HG03159 (cell line): ENCODE measurements at regions not wholly inside any gene's neighbourhood (a gene's known extent, or its start where the extent isn't known, plus 50 kb on each side); places are given as distances from the start of the nearest gene placed in this dataset.

Experiments used
- ATAC-seq: cut with Tn5 transposase; IDR thresholded peaks from one replicate; pipeline ENCODE4 v1.9.1; 2021; ENCODE audit warnings: mild to moderate bottlenecking, moderate library complexity; ENCODE audit not compliant: unreplicated experiment

GRCh38 chr21:40901691-40902090, 54.7 kb upstream of the DSCAM start:
- no peak for ATAC-seq

- ATAC-seq: no peak
Measured at GRCh38 chr21:40902299-40902698, 55.3 kb upstream of the DSCAM start.

DNA sequence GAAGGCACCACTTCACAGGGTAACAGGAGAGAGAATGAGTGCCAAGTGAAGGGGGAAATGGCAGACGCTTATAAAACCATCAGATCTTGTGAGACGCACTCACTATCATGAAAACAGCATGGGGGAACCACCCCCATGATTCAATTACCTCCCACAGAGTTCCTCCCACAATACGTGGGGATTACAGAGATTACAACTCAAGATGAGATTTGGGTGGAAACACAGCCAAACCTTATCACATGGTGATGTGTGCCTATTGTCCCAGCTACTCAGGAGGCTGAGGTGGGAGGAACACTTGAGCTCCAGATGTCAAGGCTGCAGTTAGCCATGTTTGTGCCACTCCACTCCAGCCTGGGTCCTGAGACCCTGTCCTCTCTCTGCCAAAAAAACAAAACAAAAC, 56.0 kb upstream of the DSCAM start:
- ATAC-seq: no peak

DNA sequence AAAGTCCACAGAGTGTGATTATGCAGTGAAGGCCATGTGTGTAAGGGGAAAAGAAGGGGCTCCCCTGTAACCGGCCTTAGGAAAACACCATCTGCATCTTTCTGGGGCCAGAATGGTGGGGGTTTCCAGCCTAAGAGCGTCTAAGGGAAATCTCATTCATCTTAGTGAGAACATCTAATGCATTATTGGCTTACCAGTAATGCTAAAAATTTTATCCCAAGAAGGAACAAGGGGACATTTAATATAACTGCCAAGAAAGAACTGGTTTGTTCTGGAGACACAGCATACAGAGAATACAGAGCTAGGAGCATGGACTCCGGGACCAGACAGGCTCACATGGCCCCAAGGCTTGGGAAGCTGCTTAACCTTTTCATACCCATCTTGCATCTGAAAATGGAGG, 58.3 kb upstream of the DSCAM start:
- no peak for ATAC-seq

GRCh38 chr21:40912375-40912774, 65.4 kb upstream of the DSCAM start:
- ATAC-seq: no peak

DNA sequence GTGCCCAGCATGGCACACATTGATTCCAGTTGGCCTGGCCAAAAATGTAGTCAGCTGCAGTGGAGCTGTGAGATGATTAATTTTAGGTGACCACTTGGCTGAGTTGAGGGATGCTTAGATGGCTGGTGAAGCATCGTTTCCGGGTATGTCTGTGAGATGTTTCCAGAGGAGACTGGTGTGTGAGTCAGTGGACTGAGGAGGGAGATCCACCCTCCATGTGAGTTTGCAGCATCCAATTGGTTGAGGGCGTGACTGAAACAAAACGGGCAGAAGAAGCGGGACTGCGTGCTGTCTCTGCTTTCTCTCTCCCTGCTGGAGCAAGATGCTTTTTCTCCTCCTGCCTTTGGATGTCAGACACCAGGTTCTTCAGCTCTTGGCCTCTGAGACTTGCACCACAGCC, 68.2 kb upstream of the DSCAM start:
- ATAC-seq: no peak

DNA sequence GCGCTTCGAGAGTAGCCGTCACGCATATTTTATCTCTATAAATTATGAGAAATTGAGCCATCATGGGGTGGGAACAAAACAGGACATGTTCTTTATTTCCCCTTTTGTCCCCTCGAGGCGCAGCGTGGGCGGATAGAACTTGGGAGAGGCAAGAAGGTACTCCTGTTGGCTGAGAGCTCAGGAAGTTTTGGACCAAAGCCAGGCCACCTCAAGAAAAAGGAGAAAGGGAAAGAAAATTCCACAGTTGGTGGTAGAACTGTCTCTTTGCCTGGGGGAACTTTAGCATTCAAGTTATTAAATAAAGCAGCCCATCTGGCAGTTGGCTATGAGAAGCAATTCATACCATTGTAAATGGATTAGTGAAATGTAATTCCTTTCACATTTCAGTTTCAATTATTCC, 76.4 kb upstream of the DSCAM start:
- no peak for ATAC-seq

DNA sequence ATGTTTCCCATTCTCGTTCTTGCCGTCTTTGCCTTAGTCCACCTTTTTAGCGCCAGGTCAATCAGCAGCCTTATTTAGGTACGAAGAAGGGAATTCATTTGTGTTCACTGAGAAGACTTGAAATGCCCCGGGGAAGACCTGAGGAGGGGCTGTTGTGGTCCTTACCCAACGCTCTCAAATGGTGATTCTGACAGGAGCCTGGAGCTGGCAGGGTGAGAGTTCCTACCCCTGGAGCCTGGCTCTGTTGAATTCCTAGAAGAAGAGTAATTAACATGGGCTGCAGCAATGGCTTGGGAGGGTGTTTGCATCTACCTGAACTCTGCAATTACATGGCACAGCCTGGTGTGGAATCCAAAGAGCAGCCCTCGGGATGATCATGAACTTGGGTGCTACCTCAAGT, 76.9 kb upstream of the DSCAM start:
- no peak for ATAC-seq

GRCh38 chr21:40924641-40925040, 77.7 kb upstream of the DSCAM start:
- ATAC-seq: no peak

DNA sequence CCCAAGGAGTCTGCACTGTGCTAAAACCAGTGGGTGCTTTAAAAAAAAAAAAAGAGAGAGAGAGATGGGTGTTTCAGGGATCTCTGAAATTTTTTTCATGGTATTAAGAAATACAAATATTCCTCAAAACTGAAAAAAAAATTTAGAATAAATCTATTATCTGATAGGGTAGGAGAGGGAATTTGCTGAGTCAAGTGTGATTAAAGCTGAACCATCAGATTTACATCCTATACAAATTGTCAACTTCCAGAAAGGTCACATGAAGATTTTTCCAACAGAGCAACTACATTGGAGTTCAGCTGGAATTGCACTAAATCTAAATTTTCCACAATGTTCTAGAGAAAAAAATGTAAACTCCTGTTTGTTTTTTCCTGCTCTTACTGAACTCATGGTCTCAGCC, 79.3 kb upstream of the DSCAM start:
- ATAC-seq: no peak

- no peak for ATAC-seq
Measured at GRCh38 chr21:40929833-40930232, 82.9 kb upstream of the DSCAM start.

DNA sequence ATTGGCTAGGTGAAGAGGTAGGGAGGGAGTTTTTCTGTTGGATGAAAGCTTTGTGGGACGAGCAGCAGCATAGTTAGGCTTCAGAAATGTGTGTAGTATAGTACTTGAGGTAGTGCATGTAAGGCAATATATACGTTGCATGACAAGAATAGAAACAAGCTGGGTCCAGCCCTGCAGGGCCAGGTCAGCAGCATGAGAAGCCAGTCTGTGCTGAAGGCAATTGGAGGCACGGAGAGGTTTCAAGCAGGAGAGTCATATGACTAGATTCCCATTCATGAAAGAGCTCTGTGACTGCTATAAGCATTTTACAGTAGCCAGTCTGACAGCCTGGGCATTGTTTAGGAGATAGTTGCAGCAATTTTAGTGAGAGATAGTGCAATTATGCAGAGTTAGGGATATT, 84.2 kb upstream of the DSCAM start:
- no peak for ATAC-seq

DNA sequence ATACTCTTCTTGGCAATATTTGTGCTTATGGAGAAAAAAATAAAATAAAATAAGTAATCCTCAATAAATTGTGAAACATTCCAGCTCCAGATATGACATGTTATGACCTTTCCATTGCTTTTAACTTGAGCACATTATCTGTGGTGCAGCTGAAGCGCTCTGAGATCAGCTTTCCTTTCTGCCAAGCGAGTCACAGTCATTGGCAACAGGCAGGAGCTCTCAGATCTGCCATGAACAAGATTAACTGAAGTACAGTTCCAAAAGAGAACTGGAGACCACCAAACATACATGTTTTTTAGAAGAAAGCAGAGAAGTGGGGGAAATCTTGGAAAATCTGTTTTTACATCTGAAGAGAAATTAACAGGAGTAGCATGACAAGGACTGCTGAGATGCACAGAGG, 89.2 kb upstream of the DSCAM start:
- no peak for ATAC-seq

GRCh38 chr21:40936771-40937261, 89.9 kb upstream of the DSCAM start:
- no peak for ATAC-seq

GRCh38 chr21:40938078-40938477, 91.1 kb upstream of the DSCAM start:
- no peak for ATAC-seq

DNA sequence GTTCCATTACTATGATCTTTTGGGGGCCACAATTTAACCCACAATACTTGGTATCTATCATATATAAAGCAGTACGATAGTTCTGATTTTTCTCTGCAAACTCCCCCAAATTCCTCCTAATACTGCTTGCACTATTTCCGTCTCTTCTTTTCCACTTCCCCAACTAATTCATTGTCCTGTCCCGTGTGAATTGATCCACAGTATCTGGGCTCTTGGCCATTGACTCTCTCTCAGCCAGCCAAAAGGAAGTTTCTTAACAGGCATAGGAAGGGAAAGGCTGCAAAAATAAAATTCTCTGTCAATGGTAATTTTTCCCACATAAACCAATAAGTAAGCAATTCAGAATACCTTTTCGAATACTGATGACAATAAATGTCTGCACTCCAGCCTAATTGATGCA, 91.7 kb upstream of the DSCAM start:
- no peak for ATAC-seq

DNA sequence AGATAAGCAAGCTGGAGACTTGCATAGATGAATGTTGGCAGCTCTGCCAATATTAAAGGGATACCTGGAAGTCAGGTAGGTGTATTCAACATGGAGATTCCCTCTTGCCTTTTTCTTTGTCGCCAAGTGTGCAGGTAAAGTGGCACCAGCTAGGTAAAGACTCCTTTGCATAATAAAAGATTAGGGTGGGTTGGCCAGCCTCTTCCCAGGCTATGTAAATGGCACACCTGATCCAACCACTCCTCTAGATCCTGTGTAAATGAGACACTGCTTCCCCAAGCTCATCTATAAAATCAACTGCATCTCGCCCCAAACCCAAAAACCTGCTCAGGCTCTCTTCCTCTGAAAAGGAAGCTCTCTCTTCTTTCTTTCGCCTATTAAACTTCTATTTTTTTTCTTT, 100.8 kb upstream of the DSCAM start:
- ATAC-seq: no peak

DNA sequence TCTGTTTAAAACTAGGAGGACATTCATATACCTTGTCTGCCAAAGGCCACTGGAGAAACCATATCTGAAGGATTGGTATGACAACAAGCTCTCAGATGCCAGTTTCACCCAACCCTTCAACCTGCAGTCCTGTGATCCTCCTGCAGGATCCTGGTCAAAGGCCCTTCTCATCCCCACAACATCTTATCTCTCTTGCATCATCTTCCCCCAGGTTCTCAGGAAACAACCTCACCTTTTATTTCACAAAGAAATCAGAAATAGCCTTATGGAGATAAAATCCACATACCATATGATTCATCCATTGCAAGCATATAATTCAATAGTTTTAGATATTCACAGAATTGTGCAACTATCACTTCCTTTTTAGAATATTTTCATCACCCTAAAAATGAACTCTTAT, 104.0 kb upstream of the DSCAM start:
- ATAC-seq: no peak

DNA sequence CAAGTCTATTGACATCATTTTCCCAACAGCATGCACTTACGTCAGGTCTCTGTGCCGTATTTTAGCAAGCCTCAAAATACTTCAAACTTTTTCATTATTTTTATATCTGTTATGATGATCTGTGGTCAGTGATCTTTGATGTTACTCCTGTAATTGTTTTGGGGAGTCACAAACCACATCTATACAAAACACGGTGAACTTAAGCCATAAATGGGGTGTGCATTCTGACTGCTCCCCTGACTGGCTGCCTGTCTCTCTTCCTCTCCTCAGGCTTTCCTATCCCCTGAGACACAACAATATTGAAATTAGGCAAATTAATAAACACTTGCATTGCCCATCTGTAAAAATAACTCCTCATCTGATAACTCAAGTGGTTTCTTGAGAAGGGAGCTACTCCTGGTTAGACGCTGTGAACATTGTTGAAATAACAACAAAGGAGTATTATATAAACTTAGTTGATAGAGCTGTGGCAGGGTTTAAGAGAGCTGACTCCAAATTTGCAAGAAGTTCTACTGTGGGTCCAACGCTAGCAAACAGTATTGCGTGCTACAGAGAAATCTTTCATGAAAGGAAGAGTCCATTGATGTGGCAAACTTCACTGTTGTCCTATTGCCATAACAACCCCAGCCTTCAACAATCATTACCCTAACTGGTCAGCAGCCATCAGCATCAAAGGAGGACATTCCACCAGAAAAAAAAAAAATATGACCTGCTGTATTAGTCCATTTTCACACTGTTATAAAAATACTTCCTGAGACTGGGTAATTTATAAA, 105.8 kb upstream of the DSCAM start:
- no peak for ATAC-seq

DNA sequence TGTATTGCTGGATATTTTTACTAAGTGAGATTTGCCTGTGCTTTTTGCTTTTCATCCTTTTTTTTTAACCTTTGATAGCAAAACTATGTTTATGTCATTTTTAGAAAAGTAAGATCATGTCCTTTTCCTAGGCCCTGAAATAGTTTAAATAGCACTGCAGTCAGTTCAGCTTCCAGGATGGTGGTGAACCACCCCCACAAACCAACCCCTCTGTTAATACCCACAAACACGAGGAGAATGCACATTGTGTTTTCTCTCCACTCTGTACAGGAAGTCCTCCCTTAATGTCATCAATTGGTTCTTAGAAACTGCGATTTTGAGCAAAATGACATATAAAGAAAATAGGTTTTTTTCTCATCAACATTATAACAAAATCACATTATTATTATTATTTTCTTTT, 117.7 kb upstream of the DSCAM start:
- no peak for ATAC-seq

- no peak for ATAC-seq
Measured at GRCh38 chr21:40967771-40968170, 120.8 kb upstream of the DSCAM start.

DNA sequence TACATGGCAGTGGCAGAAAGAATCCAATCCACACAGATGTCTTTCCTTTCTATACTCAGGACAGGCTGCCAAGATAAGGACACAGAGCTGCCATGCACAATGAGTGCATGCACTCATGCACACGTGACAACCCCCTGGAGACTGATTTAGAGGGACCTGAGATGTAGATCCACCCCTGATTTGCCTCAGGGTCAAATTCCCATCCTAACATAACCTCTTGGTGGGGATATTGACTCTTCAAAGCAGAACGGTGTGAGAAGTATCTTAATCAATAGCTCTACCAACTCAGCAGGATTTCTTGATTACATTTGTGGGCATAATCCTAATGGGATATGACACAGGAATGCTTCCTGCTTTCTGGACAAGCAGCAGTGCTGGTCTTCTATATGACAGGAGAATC, 125.2 kb upstream of the DSCAM start:
- ATAC-seq: no peak
